ENCODE measurements at regions not wholly inside any gene's neighbourhood (a gene's known extent, or its start where the extent isn't known, plus 50 kb on each side); places are given as distances from the start of the nearest gene placed in this dataset.

GRCh38 chr12:127249428-127249827 lies 1017.5 kb upstream of the TMEM132C start:
- TF ChIP-seq EZH2phosphoT487 (IDR thresholded peaks at IDR 0.05; ENCODE audit: insufficient read depth, low read depth): no peak
- TF ChIP-seq EZH2 (IDR thresholded peaks at IDR 0.05; ENCODE audit: insufficient read depth, poor library complexity, severe bottlenecking): no peak

Data from GM23248 (cell line).